ENCODE measurements at regions not wholly inside any gene's neighbourhood (a gene's known extent, or its start where the extent isn't known, plus 50 kb on each side); places are given as distances from the start of the nearest gene placed in this dataset.

DNA sequence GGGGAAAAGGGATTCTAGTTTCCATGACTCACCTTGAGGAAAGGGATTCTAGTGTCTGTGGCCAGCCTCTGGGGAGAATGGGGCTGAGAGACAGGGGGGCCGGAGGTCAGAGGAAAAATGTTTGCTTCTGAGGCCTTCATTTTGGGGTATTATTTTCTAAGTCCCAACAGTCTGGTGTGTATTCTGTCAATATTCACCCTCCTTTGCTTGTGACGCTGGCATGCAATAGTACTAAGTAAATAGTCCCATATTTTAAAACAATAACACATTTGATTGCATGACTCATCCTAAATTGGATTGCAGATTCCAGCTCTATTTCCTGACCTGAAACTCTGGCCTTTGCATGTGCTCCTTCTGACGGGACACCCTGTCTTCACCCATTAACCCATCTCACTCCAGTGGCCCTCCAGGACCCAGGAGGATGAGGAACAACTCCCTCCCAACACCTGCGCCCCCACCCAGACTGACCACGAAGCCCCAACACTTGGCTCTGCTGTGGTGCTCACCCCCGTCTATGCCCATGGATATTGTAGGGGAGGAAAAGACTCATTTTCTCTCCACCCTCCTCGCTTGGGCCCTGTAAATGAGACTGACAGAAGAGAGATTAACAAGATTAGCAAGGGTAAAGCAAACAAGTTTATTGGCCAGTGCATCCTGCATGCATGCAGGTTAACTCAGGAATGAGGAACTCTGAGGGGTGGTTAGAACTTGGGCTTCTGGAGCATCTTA is 495.6 kb upstream of the KLF6 start:
- TF ChIP-seq CTCF (IDR thresholded peaks at IDR 0.05) (no peak), POLR2A (IDR thresholded peaks at IDR 0.05) (no peak)
